ENCODE measurements at regions not wholly inside any gene's neighbourhood (a gene's known extent, or its start where the extent isn't known, plus 50 kb on each side); places are given as distances from the start of the nearest gene placed in this dataset.

DNA sequence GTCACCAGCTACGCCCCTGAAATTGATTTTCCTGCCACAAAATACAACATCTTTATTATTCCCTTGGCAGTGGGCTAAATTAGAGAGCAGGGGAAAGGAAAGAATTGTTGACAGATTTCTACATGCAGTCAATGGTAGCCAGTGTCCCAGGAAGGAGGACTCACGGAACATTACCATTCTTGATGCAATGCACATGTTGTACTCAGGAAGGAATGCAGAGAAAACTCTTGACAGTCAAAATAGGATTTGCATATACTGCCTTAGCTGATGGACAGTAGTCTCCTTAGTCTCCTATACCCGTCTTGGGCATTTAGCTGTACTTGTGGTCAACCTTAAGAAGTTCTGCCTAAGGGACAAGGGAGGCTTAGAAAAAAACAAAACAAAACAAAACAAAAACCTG, 158.0 kb upstream of the GYPA start:
- no peak overlapping the region for H3K4me3 ChIP-seq (ENCODE audit: low read depth, low read length)
- no peak for DNase-seq (ENCODE audit: low read depth)
- TF ChIP-seq, protein P1, sequence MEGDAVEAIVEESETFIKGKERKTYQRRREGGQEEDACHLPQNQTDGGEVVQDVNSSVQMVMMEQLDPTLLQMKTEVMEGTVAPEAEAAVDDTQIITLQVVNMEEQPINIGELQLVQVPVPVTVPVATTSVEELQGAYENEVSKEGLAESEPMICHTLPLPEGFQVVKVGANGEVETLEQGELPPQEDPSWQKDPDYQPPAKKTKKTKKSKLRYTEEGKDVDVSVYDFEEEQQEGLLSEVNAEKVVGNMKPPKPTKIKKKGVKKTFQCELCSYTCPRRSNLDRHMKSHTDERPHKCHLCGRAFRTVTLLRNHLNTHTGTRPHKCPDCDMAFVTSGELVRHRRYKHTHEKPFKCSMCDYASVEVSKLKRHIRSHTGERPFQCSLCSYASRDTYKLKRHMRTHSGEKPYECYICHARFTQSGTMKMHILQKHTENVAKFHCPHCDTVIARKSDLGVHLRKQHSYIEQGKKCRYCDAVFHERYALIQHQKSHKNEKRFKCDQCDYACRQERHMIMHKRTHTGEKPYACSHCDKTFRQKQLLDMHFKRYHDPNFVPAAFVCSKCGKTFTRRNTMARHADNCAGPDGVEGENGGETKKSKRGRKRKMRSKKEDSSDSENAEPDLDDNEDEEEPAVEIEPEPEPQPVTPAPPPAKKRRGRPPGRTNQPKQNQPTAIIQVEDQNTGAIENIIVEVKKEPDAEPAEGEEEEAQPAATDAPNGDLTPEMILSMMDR (IDR thresholded peaks at IDR 0.05; ENCODE audit: insufficient read depth, low read depth, low read length): no peak

- TF ChIP-seq, protein P1 (IDR thresholded peaks at IDR 0.05; ENCODE audit: insufficient read depth, low read depth, low read length): no peak
- no peak overlapping the region for H3K4me3 ChIP-seq (ENCODE audit: low read depth, low read length)
- DNase-seq (ENCODE audit: low read depth): no peak
Measured at GRCh38 chr4:144300616-144301015, 160.1 kb upstream of the GYPA start.

DNA sequence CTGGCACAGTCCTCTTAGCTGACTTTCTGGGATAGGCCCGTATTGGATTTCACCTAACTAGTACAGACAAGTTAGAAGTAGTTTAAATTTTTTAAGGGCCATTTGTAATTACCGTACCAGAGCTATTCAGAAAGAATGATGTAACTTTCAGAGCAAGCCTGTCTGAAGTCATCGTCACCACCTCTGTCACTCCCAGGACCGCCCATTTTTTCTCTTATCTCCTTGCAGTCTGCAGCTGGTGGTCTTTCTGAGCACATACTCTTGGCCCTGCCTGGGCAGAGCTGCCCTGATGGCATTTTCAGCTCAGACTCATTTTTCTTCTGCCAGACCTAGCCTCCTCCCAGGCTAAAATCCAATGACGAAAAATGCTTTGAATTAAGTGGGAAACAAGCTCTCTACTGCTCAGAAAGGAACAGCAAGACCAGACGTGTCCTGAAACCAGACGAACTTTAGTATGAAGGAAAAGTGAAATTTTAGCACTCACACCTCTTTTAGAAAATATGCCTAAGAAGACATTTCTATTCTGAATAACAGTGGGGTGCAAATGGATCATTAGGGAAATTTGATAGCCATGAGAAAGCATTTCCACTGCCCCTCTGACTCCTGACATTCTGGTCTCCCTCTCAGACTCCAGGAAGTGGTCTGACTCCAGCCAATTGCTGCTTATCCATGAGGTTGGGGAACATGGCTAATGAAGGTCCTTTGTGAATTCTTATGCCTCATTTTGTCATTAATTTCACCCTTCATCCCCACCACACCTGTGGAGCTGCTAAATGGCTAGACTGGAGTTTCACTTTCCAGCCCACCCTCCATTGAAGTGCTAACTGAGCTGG, 162.4 kb upstream of the GYPA start:
- TF ChIP-seq, protein P1 (IDR thresholded peaks at IDR 0.05; ENCODE audit: insufficient read depth, low read depth, low read length): no peak

GRCh38 chr4:144304025-144304424, 163.5 kb upstream of the GYPA start:
- TF ChIP-seq, protein P1 (IDR thresholded peaks at IDR 0.05; ENCODE audit: insufficient read depth, low read depth, low read length): no peak
- no peak for DNase-seq (ENCODE audit: low read depth)
- H3K4me3 ChIP-seq (ENCODE audit: low read depth, low read length): no peak overlapping the region

More for the DNA sequence above, 162.4 kb upstream of the GYPA start:
- no peak for DNase-seq (ENCODE audit: low read depth)
- no peak overlapping the region for H3K4me3 ChIP-seq (ENCODE audit: low read depth, low read length)

GRCh38 chr4:144310535-144310934, 170.0 kb upstream of the GYPA start:
- TF ChIP-seq, protein P1 (IDR thresholded peaks at IDR 0.05; ENCODE audit: insufficient read depth, low read depth, low read length): no peak
- DNase-seq (ENCODE audit: low read depth): no peak
- no peak overlapping the region for H3K4me3 ChIP-seq (ENCODE audit: low read depth, low read length)

- H3K4me3 ChIP-seq (ENCODE audit: low read depth, low read length): no peak overlapping the region
- TF ChIP-seq, protein P1 (IDR thresholded peaks at IDR 0.05; ENCODE audit: insufficient read depth, low read depth, low read length): no peak
- DNase-seq (ENCODE audit: low read depth): no peak
Measured at GRCh38 chr4:144313370-144313769, 172.9 kb upstream of the GYPA start.
